ENCODE measurements at regions not wholly inside any gene's neighbourhood (a gene's known extent, or its start where the extent isn't known, plus 50 kb on each side); places are given as distances from the start of the nearest gene placed in this dataset.
"Not testable (repeated sequence)": the region's sequence is repeated elsewhere in the genome, so short reads cannot be mapped to it uniquely, and the experiment has no call there.

- no peak for DNase-seq
Observed at GRCh38 chr17:13442361-13442760, 159.4 kb downstream of the HS3ST3A1 start.

GRCh38 chr17:13441873-13442272, 159.9 kb downstream of the HS3ST3A1 start:
- DNase-seq: no peak

- no peak for DNase-seq
Observed at GRCh38 chr17:13437966-13438779, 163.6 kb downstream of the HS3ST3A1 start.

GRCh38 chr17:13435230-13435629, 166.5 kb downstream of the HS3ST3A1 start:
- DNase-seq: no peak

- DNase-seq: peak in 1 of 14 donors; percentile 24
Observed at GRCh38 chr17:13429201-13429600, 172.5 kb downstream of the HS3ST3A1 start.

GRCh38 chr17:13428611-13429042, 173.1 kb downstream of the HS3ST3A1 start:
- no peak for DNase-seq

- DNase-seq: no peak
Observed at GRCh38 chr17:13426991-13427390, 174.7 kb downstream of the HS3ST3A1 start.

GRCh38 chr17:13425390-13425789, 176.3 kb downstream of the HS3ST3A1 start:
- DNase-seq: no peak

- peak in 2 of 14 donors; percentile 3 to 6 for DNase-seq
Observed at GRCh38 chr17:13421581-13422130, 180.1 kb downstream of the HS3ST3A1 start.

GRCh38 chr17:13420878-13421277, 180.9 kb downstream of the HS3ST3A1 start:
- no peak for DNase-seq

GRCh38 chr17:13420418-13420826, 181.3 kb downstream of the HS3ST3A1 start:
- no peak for DNase-seq

GRCh38 chr17:13419676-13420075, 182.1 kb downstream of the HS3ST3A1 start:
- no peak for DNase-seq

- no peak for DNase-seq
Observed at GRCh38 chr17:13418891-13419290, 182.8 kb downstream of the HS3ST3A1 start.

GRCh38 chr17:13417381-13417950, 184.3 kb downstream of the HS3ST3A1 start:
- no peak for DNase-seq

GRCh38 chr17:13416748-13417363, 184.9 kb downstream of the HS3ST3A1 start:
- DNase-seq: no peak

- DNase-seq: no peak
Observed at GRCh38 chr17:13415871-13416416, 185.8 kb downstream of the HS3ST3A1 start.

- DNase-seq: not testable (repeated sequence)
Observed at GRCh38 chr17:13415200-13415599, 186.5 kb downstream of the HS3ST3A1 start.

- no peak for DNase-seq
Observed at GRCh38 chr17:13413001-13413400, 188.7 kb downstream of the HS3ST3A1 start.

- DNase-seq: no peak
Observed at GRCh38 chr17:13410874-13411273, 190.9 kb downstream of the HS3ST3A1 start.

GRCh38 chr17:13410214-13410613, 191.5 kb downstream of the HS3ST3A1 start:
- no peak for DNase-seq

- DNase-seq: no peak
Observed at GRCh38 chr17:13409455-13409854, 192.3 kb downstream of the HS3ST3A1 start.

GRCh38 chr17:13407381-13407780, 194.3 kb downstream of the HS3ST3A1 start:
- no peak for DNase-seq

GRCh38 chr17:13405807-13406206, 195.9 kb downstream of the HS3ST3A1 start:
- DNase-seq: no peak

All from C1 segment of cervical spinal cord (tissue), 14 donors.